ENCODE measurements at regions not wholly inside any gene's neighbourhood (a gene's known extent, or its start where the extent isn't known, plus 50 kb on each side); places are given as distances from the start of the nearest gene placed in this dataset.

DNA sequence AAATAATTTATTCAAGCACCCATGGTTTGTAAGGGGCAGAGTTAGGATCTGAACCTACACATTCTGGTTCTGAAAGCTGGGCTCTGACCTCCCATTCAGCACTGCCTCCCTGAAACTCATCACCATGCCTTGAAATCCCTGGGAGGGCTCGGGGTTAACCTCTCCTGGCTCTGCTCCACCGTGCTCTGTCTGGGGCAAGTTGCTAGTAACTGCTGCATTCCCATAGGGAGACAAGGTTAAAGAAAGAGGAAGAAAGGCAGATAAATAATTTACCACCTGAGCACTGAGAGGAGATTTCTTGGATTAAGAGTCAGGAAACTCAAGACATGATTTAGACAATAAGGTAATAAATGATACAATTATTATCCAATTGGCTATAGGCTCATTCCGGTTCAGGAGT, 199.3 kb downstream of the KIF18A start:
- no peaks in the 10 kb centered on the region for H3K9me3 ChIP-seq
- no peak overlapping the region for H3K27ac ChIP-seq
- WGBS, 2 donors, result 68 to 76% methylated on average over 3 of the region's 3 CpGs
- H3K27me3 ChIP-seq, result no peaks in the 10 kb centered on the region
- TF ChIP-seq POLR2A (IDR thresholded peaks at IDR 0.05), result no peak
- TF ChIP-seq, protein P1, sequence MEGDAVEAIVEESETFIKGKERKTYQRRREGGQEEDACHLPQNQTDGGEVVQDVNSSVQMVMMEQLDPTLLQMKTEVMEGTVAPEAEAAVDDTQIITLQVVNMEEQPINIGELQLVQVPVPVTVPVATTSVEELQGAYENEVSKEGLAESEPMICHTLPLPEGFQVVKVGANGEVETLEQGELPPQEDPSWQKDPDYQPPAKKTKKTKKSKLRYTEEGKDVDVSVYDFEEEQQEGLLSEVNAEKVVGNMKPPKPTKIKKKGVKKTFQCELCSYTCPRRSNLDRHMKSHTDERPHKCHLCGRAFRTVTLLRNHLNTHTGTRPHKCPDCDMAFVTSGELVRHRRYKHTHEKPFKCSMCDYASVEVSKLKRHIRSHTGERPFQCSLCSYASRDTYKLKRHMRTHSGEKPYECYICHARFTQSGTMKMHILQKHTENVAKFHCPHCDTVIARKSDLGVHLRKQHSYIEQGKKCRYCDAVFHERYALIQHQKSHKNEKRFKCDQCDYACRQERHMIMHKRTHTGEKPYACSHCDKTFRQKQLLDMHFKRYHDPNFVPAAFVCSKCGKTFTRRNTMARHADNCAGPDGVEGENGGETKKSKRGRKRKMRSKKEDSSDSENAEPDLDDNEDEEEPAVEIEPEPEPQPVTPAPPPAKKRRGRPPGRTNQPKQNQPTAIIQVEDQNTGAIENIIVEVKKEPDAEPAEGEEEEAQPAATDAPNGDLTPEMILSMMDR (IDR thresholded peaks at IDR 0.05), result no peak
- H3K4me3 ChIP-seq, result no peak overlapping the region
- intact Hi-C loops (cut with DNase I; ENCODE audit: low total_unique reads), result no loop called here
- H3K4me1 ChIP-seq, result no peaks in the 10 kb centered on the region
- DNase-seq, result no peak
- H3K36me3 ChIP-seq (ENCODE audit: low read depth, missing control alignments), result no peaks in the 10 kb centered on the region

DNA sequence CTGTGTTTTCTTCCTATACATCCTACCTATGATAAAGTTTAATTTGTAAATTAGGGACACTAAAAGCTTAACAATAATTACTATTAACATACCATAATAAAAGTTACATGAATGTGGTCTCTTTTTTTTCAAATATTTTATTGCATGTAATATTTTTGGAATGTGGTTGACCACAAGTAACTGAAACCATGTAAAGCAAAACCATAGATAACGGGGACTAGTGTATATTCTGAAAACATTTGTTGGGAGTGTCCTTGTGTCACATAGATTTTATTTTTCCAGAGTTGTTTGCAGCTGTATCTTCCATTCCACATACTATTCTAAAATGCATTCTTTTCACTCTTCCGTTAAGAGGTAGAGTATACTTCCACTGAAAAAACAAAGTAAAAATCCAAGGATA, 200.4 kb downstream of the KIF18A start:
- no peaks in the 10 kb centered on the region for H3K27me3 ChIP-seq
- H3K4me3 ChIP-seq, result no peak overlapping the region
- WGBS, 2 donors, result 75 to 82% methylated on average over 2 of the region's 2 CpGs
- DNase-seq, result no peak
- H3K36me3 ChIP-seq (ENCODE audit: low read depth, missing control alignments), result no peaks in the 10 kb centered on the region
- no peak for TF ChIP-seq POLR2A (IDR thresholded peaks at IDR 0.05)
- TF ChIP-seq, protein P1 (IDR thresholded peaks at IDR 0.05), result no peak
- no peak overlapping the region for H3K27ac ChIP-seq
- no peaks in the 10 kb centered on the region for H3K4me1 ChIP-seq
- intact Hi-C loops (cut with DNase I; ENCODE audit: low total_unique reads), result no loop called here
- no peaks in the 10 kb centered on the region for H3K9me3 ChIP-seq

DNA sequence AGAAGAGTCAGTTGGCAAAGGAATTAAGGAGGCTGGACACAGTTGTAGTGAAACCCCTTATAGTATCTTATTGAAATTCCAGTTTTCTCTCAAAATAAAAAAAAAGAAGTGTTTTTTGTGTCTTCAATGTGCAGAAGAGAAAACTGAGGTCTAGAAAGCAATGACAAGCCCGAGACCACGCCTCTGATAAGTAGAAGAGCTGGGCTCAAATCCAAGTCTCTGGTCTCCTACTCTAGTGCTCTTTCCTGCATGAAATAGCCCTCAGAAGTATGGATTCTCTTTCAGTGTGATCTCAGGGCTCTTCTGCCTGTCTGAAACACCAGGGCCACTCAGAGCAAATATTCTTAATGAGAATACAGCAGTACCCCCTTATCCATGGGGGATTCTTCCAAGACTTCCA, 200.9 kb downstream of the KIF18A start:
- intact Hi-C loops (cut with DNase I; ENCODE audit: low total_unique reads), result no loop called here
- no peak overlapping the region for H3K4me3 ChIP-seq
- no peaks in the 10 kb centered on the region for H3K36me3 ChIP-seq (ENCODE audit: low read depth, missing control alignments)
- no peaks in the 10 kb centered on the region for H3K4me1 ChIP-seq
- no peak for TF ChIP-seq POLR2A (IDR thresholded peaks at IDR 0.05)
- TF ChIP-seq, protein P1 (IDR thresholded peaks at IDR 0.05), result no peak
- H3K9me3 ChIP-seq, result no peaks in the 10 kb centered on the region
- H3K27me3 ChIP-seq, result no peaks in the 10 kb centered on the region
- DNase-seq, result no peak
- no peak overlapping the region for H3K27ac ChIP-seq
- WGBS, 2 donors, result 52 to 87% methylated on average over 2 of the region's 2 CpGs

GRCh38 chr11:27904358-27905055, 203.4 kb downstream of the KIF18A start:
- DNase-seq, result no peak
- H3K27ac ChIP-seq, result no peak overlapping the region
- no peaks in the 10 kb centered on the region for H3K9me3 ChIP-seq
- H3K4me3 ChIP-seq, result no peak overlapping the region
- TF ChIP-seq, protein P1 (IDR thresholded peaks at IDR 0.05), result no peak
- TF ChIP-seq POLR2A (IDR thresholded peaks at IDR 0.05), result no peak
- 72 to 74% methylated on average over 3 of the region's 3 CpGs for WGBS, 2 donors
- H3K4me1 ChIP-seq, result no peaks in the 10 kb centered on the region
- intact Hi-C loops (cut with DNase I; ENCODE audit: low total_unique reads), result no loop called here
- no peaks in the 10 kb centered on the region for H3K27me3 ChIP-seq
- H3K36me3 ChIP-seq (ENCODE audit: low read depth, missing control alignments), result no peaks in the 10 kb centered on the region

- TF ChIP-seq, protein P1 (IDR thresholded peaks at IDR 0.05), result no peak
- no peak for TF ChIP-seq POLR2A (IDR thresholded peaks at IDR 0.05)
- H3K4me3 ChIP-seq, result no peak overlapping the region
- no peaks in the 10 kb centered on the region for H3K4me1 ChIP-seq
- 88% methylated on average over 5 of the region's 5 CpGs for WGBS, 2 donors
- no peaks in the 10 kb centered on the region for H3K9me3 ChIP-seq
- no peaks in the 10 kb centered on the region for H3K36me3 ChIP-seq (ENCODE audit: low read depth, missing control alignments)
- no peaks in the 10 kb centered on the region for H3K27me3 ChIP-seq
- DNase-seq, result no peak
- intact Hi-C loops (cut with DNase I; ENCODE audit: low total_unique reads), result no loop called here
- H3K27ac ChIP-seq, result no peak overlapping the region
Observed at GRCh38 chr11:27902981-27903624, 202.8 kb upstream of the BDNF start.

Data from testis (tissue), 2 donors.